ENCODE measurements at regions not wholly inside any gene's neighbourhood (a gene's known extent, or its start where the extent isn't known, plus 50 kb on each side); places are given as distances from the start of the nearest gene placed in this dataset.
"Not testable (repeated sequence)": the region's sequence is repeated elsewhere in the genome, so short reads cannot be mapped to it uniquely, and the experiment has no call there.

GRCh38 chr17:30712859-30713258 lies 111.6 kb downstream of the CRLF3 start:
- DNase-seq (ENCODE audit: low read depth in 2 of 2), result not testable (repeated sequence)

DNA sequence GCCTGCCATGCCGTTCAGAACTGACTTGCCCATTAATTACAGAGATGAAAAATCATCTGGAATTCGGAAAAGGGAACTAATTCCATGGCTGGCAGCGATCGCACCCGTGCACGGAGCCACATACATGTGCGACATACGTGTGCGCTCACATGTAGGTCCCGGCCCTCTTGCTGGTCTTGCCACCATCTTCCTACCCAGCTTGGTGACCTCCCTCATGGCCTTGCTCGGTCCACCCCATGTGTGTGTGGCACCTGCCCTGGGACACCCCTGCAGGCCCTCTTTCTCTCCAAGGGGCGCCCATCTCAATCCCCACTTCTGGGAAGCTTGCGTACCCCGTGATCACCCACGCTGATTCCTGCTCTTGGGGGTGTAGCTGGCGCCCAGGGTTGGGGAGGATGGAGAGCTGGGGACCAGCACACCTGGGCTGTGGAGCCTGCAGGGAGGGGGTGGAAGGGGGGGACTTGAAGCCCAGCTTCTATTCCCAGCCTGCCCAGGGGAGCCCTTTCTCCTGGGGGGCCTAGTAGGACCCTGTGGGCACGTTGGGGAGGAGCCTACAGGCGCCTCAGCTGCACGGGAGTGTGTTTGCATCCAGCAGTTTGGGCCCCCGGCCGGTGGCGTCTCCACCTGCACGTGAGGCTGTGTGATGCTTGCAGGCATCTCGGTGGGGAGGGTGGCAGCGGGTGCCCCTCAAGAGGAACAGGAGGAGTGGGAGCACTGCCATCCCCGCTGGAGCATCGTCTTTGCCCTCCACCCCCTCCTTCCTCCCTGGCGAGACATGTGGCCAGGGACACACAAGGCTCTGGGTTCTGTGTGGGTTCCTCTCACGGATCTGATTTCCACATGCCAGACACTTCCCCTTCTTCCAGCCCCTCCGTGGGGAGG lies 112.6 kb downstream of the CRLF3 start:
- DNase-seq (ENCODE audit: low read depth in 2 of 2), result not testable (repeated sequence)

DNA sequence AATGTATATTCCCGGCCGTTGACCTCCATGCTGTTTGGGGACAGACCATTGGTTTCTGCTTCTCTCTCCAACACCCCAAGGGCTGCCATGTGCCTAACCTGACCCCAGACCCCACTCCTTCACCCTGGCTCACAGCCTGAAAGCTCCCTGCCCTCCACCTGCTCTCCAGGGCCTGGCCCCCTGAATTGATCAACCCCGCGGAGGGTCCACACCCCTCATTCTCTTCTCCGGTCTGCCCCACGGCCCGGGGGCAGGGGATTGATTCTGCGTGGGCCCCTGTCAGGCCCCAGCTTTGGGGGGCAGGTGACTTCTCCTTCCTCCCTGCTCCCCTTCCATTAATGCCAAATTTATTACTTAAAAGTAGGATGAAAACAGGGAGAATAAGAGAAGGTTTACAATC lies 113.3 kb downstream of the CRLF3 start:
- DNase-seq (ENCODE audit: low read depth in 2 of 2), result not testable (repeated sequence)

- DNase-seq (ENCODE audit: low read depth in 2 of 2), result not testable (repeated sequence)
Measured at GRCh38 chr17:30710276-30711088, 114.0 kb downstream of the CRLF3 start.

DNA sequence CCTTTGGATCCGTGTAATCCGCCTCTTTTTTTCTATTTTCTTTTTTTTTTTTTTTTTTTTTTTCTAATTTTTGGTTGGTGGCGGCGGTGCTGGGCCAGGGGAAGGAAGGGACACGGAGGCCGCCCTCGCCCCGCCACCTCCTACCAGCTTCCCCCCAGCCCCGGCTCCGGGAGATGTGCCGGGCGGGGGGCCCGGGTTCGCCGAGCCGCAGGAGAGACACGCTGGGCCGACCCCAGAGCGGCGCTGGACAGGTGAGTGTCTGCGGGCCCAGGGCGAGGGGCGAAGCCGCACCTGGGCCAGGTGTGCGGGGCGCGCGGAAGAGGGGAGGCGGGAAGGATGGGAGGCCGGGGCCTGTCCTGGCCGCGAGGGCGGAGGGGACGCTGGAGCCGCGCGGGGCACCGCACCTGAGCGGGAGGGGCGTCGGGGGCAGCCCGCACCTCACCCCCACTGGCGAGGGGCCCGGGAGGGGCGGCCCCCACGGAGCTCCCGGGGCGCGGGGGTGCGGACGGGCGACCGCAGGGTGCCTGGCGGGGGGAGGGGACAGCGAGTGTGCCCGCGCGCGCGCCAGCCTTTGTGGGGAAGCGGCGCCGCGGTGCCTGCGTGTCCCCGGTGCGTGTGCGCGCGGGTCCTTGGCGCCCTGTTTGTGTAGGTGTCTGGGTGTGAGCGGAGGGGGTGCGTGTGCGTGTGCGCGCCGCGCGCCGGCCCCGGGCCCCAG lies 114.8 kb downstream of the CRLF3 start:
- DNase-seq (ENCODE audit: low read depth in 2 of 2), result not testable (repeated sequence)

GRCh38 chr17:30709096-30709495 lies 115.4 kb downstream of the CRLF3 start:
- DNase-seq (ENCODE audit: low read depth in 2 of 2), result not testable (repeated sequence)

- peak; percentile 55 for DNase-seq (ENCODE audit: low read depth in 2 of 2)
Measured at GRCh38 chr17:30708241-30709078, 116.0 kb downstream of the CRLF3 start.

GRCh38 chr17:30707724-30708240 lies 116.7 kb downstream of the CRLF3 start:
- DNase-seq (ENCODE audit: low read depth in 2 of 2), result not testable (repeated sequence)

DNA sequence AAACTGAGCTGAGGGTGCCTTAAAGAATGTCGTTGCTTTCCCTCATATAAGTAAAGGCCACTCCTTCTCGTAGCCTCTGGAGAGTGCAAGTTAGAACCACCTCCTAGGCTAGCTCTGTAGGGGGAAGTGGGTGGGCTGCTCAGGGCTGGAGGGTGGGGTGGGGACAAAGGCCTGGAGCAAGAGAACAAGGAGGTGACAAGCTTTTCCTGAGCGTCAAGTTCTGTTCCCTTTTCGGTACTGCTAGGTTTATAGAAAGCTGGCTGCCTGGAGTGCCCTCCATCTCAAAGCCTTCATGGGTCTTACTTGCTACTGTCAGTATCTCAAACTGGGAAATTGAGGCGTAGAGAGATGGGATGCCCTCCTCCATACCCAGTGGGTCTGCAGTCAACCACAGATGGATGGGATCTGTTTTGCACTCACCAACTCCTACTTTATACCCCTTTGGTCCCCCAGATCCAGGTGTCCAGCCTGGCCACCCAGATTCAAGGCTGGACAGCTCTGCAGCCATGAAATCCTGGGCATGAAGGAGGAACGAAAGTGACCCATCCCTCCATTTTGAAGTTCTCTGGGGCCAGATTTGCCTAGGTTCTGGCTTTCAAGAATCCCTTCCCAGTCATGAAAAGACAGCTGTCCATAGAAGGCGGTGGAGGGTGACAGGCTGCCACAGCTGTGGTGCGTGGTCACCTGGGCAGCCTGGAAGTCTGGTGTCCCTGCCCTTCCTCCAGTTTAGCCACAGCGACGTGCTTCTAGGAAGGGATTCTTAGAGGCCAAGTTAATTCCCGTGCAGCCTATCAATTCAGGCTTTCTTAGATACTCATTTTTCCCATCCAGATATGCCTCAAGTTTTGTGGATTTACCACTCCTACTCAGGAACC lies 117.8 kb downstream of the CRLF3 start:
- DNase-seq (ENCODE audit: low read depth in 2 of 2), result not testable (repeated sequence)

GRCh38 chr17:30706004-30706403 lies 118.5 kb downstream of the CRLF3 start:
- not testable (repeated sequence) for DNase-seq (ENCODE audit: low read depth in 2 of 2)

DNA sequence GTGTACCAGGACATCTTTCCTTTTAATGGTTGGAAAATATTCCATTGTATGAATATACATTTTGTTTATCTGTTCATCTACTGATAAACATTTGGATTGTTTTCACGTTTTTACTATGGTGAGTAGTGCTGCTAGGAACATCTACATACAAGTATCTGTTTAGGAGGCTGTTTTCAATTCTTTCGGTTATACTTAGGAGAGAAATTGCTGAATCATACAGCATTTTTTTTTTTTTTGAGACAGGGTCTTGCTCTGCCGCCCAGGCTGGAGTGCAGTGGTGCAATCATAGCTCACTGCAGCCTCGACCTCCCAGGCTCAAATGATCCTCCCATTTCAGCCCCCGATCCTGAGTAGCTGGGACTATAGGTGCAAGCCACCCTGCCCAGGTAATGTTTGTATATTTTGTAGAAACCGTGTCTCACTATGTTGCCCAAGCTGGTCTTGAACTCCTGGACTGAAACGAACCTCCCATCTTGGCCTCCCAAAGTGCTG lies 122.9 kb downstream of the CRLF3 start:
- DNase-seq (ENCODE audit: low read depth in 2 of 2), result no peak

DNA sequence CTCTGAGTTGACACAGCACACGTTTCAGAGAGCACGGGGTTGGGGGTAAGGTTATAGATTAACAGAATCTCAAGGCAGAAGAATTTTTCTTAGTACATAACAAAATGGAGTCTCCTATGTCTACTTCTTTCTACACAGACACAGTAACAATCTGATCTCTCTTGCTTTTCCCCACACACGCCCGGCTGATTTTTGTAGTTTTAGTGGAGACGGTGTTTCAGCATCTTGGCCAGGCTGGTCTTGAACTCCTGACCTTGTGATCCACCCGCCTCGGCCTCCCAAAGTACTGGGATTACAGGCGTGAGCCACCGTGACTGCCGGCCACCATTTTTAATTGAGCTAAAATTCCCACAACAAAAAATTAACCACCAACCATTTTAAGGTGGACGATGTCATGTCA lies 123.7 kb downstream of the CRLF3 start:
- not testable (repeated sequence) for DNase-seq (ENCODE audit: low read depth in 2 of 2)

DNA sequence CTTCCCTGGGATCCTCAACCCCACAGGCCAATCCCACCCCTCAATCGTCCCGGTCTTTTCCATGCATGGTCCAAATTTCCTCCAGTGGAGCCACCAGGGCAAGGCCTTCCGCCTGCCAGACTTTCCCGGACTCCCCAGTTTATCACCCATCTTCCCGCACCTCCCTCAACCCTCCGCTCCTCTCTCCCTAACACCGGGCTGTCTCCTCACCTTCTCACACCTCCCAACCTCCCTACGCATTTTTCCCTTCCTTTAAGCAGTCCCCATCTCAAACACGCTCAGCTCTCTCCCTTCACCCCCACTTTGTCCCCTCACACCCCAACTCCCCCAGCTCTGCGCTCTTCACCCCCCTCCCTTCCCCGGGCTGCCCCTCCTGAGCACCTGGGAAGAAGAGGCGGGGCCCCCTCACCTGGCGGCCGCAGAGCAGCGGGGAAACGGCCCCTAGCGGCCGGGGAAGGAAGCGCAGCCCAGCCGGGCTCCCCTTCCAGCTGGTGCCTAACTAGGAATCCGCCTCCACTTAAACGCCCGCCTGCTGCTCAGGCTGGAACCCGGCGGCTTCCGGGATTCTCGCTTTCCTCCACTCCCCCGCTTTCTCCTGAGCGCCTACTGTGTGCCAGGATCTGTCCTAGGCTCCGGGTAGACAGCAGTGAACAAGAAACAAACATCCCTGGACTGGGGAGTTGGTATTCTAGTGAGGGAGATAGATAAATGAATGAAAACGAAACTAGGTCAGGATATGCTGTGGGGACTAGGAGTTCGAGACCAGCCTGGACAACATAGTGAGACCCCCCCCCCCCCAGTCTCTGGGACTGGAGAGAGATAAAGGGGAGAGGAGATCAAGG lies 126.7 kb downstream of the CRLF3 start:
- DNase-seq (ENCODE audit: low read depth in 2 of 2), result peak; percentile 61 to 68

- DNase-seq (ENCODE audit: low read depth in 2 of 2), result no peak
Measured at GRCh38 chr17:30696234-30696633, 128.3 kb downstream of the CRLF3 start.

DNA sequence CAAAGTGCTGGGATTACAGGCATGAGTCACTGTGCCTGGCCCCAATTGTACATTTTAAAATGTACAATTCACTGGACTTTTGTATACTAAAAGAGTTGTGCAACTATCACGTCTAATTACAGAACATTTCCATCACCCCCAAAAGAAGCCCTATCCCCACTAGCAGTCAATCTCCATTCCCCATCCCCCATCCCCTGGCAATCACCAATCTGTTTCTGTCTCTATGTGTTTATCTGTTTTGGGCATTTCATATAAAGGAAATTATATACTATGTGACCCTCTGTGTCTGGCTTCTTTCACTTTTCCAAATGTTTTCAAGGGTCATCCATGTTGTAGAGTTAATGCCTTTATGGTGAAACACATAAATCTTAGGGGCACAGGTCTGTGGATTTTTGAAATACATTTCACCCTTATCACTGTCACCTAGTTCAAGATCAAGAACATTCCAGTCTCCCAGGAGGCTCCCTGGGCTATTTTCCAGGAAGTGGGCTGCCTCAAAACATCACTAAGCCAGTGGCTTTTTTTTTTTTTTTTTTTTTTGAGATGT lies 129.2 kb downstream of the CRLF3 start:
- not testable (repeated sequence) for DNase-seq (ENCODE audit: low read depth in 2 of 2)

GRCh38 chr17:30693772-30694171 lies 130.7 kb downstream of the CRLF3 start:
- DNase-seq (ENCODE audit: low read depth in 2 of 2), result peak in 1 of 2 donors; percentile 35

- not testable (repeated sequence) for DNase-seq (ENCODE audit: low read depth in 2 of 2)
Measured at GRCh38 chr17:30689266-30690000, 135.1 kb downstream of the CRLF3 start.
